Chondrocyte (in vitro differentiated cells): ENCODE measurements at regions not wholly inside any gene's neighbourhood (a gene's known extent, or its start where the extent isn't known, plus 50 kb on each side); places are given as distances from the start of the nearest gene placed in this dataset.

Source experiments
- DNase-seq: peaks from one replicate; pipeline ENCODE4 v3.0.0; 2021; ENCODE audit warnings: mixed read lengths, low spot score
- H3K27ac Mint-ChIP-seq: one replicate; pipeline ENCODE4 v1.8.0; 2021; ENCODE audit warnings: mild to moderate bottlenecking, moderate library complexity, mixed read lengths; ENCODE audit not compliant: unreplicated experiment
- H3K27me3 Mint-ChIP-seq: 2 replicates; pipeline ENCODE4 v1.8.0; 2021; ENCODE audit warnings: low read depth, mixed read lengths
- H3K36me3 Mint-ChIP-seq: 2 replicates; pipeline ENCODE4 v1.8.0; 2021; ENCODE audit warnings: low read depth, mixed read lengths
- H3K4me1 Mint-ChIP-seq: 2 replicates; pipeline ENCODE4 v1.8.0; 2021; ENCODE audit warnings: low read depth, mild to moderate bottlenecking, mixed read lengths
- H3K4me3 Mint-ChIP-seq: one replicate; pipeline ENCODE4 v1.8.0; 2021; ENCODE audit warnings: mild to moderate bottlenecking, moderate library complexity, mixed read lengths; ENCODE audit not compliant: unreplicated experiment
- H3K9me3 Mint-ChIP-seq: 2 replicates; pipeline ENCODE4 v1.8.0; 2021; ENCODE audit warnings: low read depth, mixed read lengths
- CTCF ChIP-seq: fragments of 200-600 bp; sonication (generic); IDR thresholded peaks from 2 replicates; pipeline ENCODE4 v1.5.0; 2021; ENCODE audit warnings: antibody characterized with exemption, mild to moderate bottlenecking, moderate library complexity

- H3K36me3 Mint-ChIP-seq: no peaks in the 10 kb centered on the region
- H3K4me1 Mint-ChIP-seq: peaks cover 9% of the 10 kb centered on the region
- H3K27ac Mint-ChIP-seq: no peak overlapping the region
- no peaks in the 10 kb centered on the region for H3K27me3 Mint-ChIP-seq
- TF ChIP-seq CTCF: no peak
- peaks cover 3% of the 10 kb centered on the region for H3K9me3 Mint-ChIP-seq
- no peak for DNase-seq
- H3K4me3 Mint-ChIP-seq: no peak overlapping the region
Observed at GRCh38 chr13:89380101-89380500, 1708.9 kb downstream of the SLITRK5 start.

DNA sequence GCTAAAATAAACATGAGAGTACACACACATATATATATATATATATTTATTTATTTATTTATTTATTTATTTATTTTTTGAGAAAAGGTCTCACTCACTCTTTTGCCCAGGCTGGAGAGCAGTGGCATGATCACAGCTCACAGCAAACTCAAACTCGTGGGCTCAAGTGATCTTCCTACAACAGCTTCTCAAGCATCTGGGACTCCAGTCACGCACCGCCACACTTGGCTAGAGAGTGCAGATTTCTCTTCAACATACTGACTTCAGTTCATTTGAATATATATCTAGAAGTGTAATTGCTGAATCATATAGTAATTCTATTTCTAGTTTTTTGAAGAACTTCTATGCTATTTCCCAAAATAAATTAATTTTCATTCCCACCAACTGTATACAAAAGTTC lies 1711.8 kb downstream of the SLITRK5 start:
- Mint-ChIP-seq H3K4me3 (no peak overlapping the region), H3K4me1 (no peaks in the 10 kb centered on the region), H3K36me3 (no peaks in the 10 kb centered on the region), H3K27ac (no peak overlapping the region), H3K9me3 (peaks cover 3% of the 10 kb centered on the region), H3K27me3 (no peaks in the 10 kb centered on the region)
- no peak for DNase-seq
- TF ChIP-seq CTCF: no peak

- H3K9me3 Mint-ChIP-seq: peaks cover 3% of the 10 kb centered on the region
- H3K27me3 Mint-ChIP-seq: no peaks in the 10 kb centered on the region
- H3K36me3 Mint-ChIP-seq: no peaks in the 10 kb centered on the region
- H3K27ac Mint-ChIP-seq: no peak overlapping the region
- no peak for DNase-seq
- no peaks in the 10 kb centered on the region for H3K4me1 Mint-ChIP-seq
- H3K4me3 Mint-ChIP-seq: no peak overlapping the region
- no peak for TF ChIP-seq CTCF
Observed at GRCh38 chr13:89383891-89384290, 1712.7 kb downstream of the SLITRK5 start.

DNA sequence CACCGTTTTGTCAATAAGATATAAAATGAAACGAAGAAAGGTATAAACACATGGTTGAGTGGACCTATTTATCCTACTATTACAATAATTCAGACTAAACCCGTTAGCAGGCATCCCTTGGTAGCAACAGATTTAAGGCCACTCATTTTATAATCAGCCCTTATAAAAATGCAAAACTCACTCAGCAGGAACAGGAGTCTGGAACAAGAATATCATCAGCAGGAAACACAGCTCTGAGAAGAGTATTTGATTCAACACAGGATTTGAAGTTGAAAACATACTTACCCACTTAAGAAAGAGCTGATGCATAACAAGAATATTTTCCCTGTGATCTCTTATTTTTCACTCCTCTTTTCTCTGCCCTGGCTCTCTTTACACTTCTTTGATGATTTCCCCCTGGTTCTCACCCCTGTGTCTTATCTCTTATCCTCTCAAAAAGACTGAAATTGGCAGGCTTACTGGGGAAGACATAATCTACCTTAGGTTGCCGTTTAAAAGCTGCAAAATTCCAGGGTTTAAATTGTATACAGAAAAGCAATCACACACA lies 1722.7 kb downstream of the SLITRK5 start:
- Mint-ChIP-seq H3K27me3 (no peaks in the 10 kb centered on the region), H3K27ac (peak overlapping the region; percentile 18), H3K9me3 (peaks cover 20% of the 10 kb centered on the region), H3K4me1 (peaks cover 5% of the 10 kb centered on the region), H3K4me3 (no peak overlapping the region), H3K36me3 (peaks cover 3% of the 10 kb centered on the region)
- DNase-seq: no peak
- no peak for TF ChIP-seq CTCF

GRCh38 chr13:89401264-89401675 lies 1730.1 kb downstream of the SLITRK5 start:
- peaks cover 15% of the 10 kb centered on the region for H3K4me1 Mint-ChIP-seq
- peaks cover 3% of the 10 kb centered on the region for H3K36me3 Mint-ChIP-seq
- H3K27me3 Mint-ChIP-seq: no peaks in the 10 kb centered on the region
- no peak overlapping the region for H3K4me3 Mint-ChIP-seq
- no peak for TF ChIP-seq CTCF
- peaks cover 20% of the 10 kb centered on the region for H3K9me3 Mint-ChIP-seq
- H3K27ac Mint-ChIP-seq: peak overlapping the region; percentile 86
- no peak for DNase-seq
